ENCODE measurements at regions not wholly inside any gene's neighbourhood (a gene's known extent, or its start where the extent isn't known, plus 50 kb on each side); places are given as distances from the start of the nearest gene placed in this dataset.

DNA sequence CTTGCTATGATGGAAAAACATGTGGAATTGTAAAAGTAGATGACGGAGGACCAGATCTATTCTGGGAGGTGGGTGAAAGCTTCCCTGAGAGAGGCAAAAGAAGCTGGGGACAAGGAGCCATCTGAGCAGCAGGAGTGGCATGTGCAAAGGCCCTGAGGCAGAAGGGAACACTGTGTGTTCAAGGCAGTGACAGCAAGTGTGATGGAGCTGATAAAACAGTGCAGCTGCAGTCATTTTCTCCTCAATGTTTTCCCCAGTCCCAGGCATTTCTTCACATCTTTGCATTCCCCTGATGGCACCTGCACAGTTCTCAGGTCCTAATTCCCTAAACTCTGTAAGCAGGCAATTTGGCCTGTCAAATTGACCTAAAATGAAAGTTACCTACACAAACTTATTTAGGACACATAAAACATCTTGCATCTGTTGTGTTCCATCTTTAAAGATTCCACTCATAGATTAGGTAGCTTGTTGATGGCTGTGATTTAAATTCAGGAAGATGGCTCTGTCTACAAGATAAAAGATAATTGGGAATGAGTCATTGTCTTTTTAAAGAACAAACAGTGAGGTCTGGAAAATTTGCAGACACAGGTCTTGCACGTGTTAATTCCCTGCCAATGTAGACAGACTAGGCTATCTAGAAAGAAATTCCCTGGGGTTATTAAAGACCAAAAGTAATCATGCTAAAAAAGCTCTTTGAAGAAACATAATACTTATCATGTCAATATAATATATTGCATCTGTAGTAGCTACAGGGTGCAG lies 289.6 kb upstream of the SGCD start:
- Histone ChIP-seq H3K36me3 (ENCODE audit: insufficient read depth, low read length) (no peaks in the 10 kb centered on the region), H3K27ac (ENCODE audit: low read depth, low read length, poor library complexity, severe bottlenecking) (no peak overlapping the region), H3K79me2 (ENCODE audit: insufficient read depth, low read depth, low read length) (no peaks in the 10 kb centered on the region), H3K9me3 (ENCODE audit: low read length) (no peaks in the 10 kb centered on the region), H3K4me1 (ENCODE audit: insufficient read depth, low read length, poor library complexity, severe bottlenecking) (no peaks in the 10 kb centered on the region), H3K4me3 (ENCODE audit: low read depth, low read length, poor library complexity, severe bottlenecking) (no peak overlapping the region), H4K20me1 (ENCODE audit: insufficient read depth, low read length) (no peaks in the 10 kb centered on the region), H3K9me2 (ENCODE audit: insufficient read depth, low read length) (no peaks in the 10 kb centered on the region), H2AFZ (ENCODE audit: low read length) (no peak overlapping the region), H3K4me2 (ENCODE audit: low read length) (no peak overlapping the region)
- TF ChIP-seq, protein P1, sequence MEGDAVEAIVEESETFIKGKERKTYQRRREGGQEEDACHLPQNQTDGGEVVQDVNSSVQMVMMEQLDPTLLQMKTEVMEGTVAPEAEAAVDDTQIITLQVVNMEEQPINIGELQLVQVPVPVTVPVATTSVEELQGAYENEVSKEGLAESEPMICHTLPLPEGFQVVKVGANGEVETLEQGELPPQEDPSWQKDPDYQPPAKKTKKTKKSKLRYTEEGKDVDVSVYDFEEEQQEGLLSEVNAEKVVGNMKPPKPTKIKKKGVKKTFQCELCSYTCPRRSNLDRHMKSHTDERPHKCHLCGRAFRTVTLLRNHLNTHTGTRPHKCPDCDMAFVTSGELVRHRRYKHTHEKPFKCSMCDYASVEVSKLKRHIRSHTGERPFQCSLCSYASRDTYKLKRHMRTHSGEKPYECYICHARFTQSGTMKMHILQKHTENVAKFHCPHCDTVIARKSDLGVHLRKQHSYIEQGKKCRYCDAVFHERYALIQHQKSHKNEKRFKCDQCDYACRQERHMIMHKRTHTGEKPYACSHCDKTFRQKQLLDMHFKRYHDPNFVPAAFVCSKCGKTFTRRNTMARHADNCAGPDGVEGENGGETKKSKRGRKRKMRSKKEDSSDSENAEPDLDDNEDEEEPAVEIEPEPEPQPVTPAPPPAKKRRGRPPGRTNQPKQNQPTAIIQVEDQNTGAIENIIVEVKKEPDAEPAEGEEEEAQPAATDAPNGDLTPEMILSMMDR (conservative IDR thresholded peaks at IDR 0.05; ENCODE audit: low read length), result no peak
- TF ChIP-seq EZH2phosphoT487 (IDR thresholded peaks at IDR 0.05; ENCODE audit: borderline replicate concordance, low read depth, low read length), result no peak
- POLR2A ChIA-PET, result interaction anchor here (0.6 to 0.9 kb wide), 3 partner anchors 12 to 113 kb away, joined by 3 read pairs; no protein-coding TSS in a partner anchor
- intact Hi-C loops (cut with micrococcal nuclease; ENCODE audit: unreplicated experiment), result no loop called here
- CTCF ChIA-PET (ENCODE audit: unreplicated experiment), result no interaction called here
- DNase-seq (ENCODE audit: low spot score), result no peak
- BruUV-seq (replicated peaks), result no TSS peak

DNA sequence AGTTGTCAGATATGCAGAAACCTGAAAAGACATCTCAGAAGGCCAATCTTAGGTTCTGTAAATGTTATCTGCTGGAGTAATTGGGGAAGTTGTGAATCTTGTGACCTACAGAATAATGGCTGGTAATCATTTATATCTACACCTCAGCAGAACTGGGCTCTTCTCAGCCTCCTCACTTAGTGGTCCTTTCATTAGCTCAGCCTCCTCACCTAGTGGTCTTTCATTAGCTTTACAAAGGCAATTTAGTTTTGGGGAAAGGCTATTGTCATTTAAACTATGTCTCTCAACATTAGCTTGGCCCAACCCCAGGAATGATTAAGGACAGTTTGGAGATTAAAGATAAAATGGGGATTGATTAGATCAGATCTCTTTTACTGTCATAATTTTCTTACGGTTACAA lies 284.2 kb upstream of the SGCD start:
- no TSS peak for BruUV-seq (replicated peaks)

DNA sequence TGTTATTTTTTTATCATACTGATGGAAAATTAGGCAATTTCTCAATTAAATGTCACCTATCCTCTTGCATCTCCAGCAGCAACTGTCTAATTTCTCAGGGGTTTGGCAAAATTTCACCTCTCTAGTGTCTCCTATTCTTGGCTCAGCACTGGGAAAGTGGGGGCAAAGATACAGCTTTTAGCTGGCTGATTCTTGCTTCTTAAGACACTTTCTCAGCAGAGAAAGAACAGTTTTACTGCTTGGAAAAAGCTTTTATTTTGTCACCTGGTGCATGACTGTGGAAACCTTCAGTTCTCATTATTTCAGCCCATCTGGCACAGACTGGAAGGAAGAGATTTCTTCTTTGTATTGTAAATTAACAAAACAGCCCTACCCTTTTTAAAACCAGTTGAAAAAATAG lies 283.6 kb upstream of the SGCD start:
- no peak overlapping the region for H2AFZ ChIP-seq (ENCODE audit: low read length)
- no peaks in the 10 kb centered on the region for H3K36me3 ChIP-seq (ENCODE audit: insufficient read depth, low read length)
- no peak for TF ChIP-seq EZH2phosphoT487 (IDR thresholded peaks at IDR 0.05; ENCODE audit: borderline replicate concordance, low read depth, low read length)
- TF ChIP-seq, protein P1 (conservative IDR thresholded peaks at IDR 0.05; ENCODE audit: low read length), result no peak
- DNase-seq (ENCODE audit: low spot score), result no peak
- intact Hi-C loops (cut with micrococcal nuclease; ENCODE audit: unreplicated experiment), result no loop called here
- H3K9me2 ChIP-seq (ENCODE audit: insufficient read depth, low read length), result no peaks in the 10 kb centered on the region
- H3K4me3 ChIP-seq (ENCODE audit: low read depth, low read length, poor library complexity, severe bottlenecking), result no peak overlapping the region
- ChIA-PET CTCF (ENCODE audit: unreplicated experiment) (no interaction called here), POLR2A (no interaction called here)
- H3K4me2 ChIP-seq (ENCODE audit: low read length), result no peak overlapping the region
- no peaks in the 10 kb centered on the region for H4K20me1 ChIP-seq (ENCODE audit: insufficient read depth, low read length)
- H3K4me1 ChIP-seq (ENCODE audit: insufficient read depth, low read length, poor library complexity, severe bottlenecking), result no peaks in the 10 kb centered on the region
- H3K79me2 ChIP-seq (ENCODE audit: insufficient read depth, low read depth, low read length), result no peaks in the 10 kb centered on the region
- no TSS peak for BruUV-seq (replicated peaks)
- H3K27ac ChIP-seq (ENCODE audit: low read depth, low read length, poor library complexity, severe bottlenecking), result no peak overlapping the region
- H3K9me3 ChIP-seq (ENCODE audit: low read length), result no peaks in the 10 kb centered on the region

More for the DNA sequence above, 284.2 kb upstream of the SGCD start:
- DNase-seq (ENCODE audit: low spot score), result no peak
- no peaks in the 10 kb centered on the region for H3K9me3 ChIP-seq (ENCODE audit: low read length)
- no peak overlapping the region for H2AFZ ChIP-seq (ENCODE audit: low read length)
- H3K79me2 ChIP-seq (ENCODE audit: insufficient read depth, low read depth, low read length), result no peaks in the 10 kb centered on the region
- H3K9me2 ChIP-seq (ENCODE audit: insufficient read depth, low read length), result no peaks in the 10 kb centered on the region
- no peaks in the 10 kb centered on the region for H3K36me3 ChIP-seq (ENCODE audit: insufficient read depth, low read length)
- intact Hi-C loops (cut with micrococcal nuclease; ENCODE audit: unreplicated experiment), result no loop called here
- POLR2A ChIA-PET, result no interaction called here
- H3K27ac ChIP-seq (ENCODE audit: low read depth, low read length, poor library complexity, severe bottlenecking), result no peak overlapping the region
- no peak for TF ChIP-seq EZH2phosphoT487 (IDR thresholded peaks at IDR 0.05; ENCODE audit: borderline replicate concordance, low read depth, low read length)
- TF ChIP-seq, protein P1 (conservative IDR thresholded peaks at IDR 0.05; ENCODE audit: low read length), result no peak
- no peaks in the 10 kb centered on the region for H4K20me1 ChIP-seq (ENCODE audit: insufficient read depth, low read length)
- H3K4me1 ChIP-seq (ENCODE audit: insufficient read depth, low read length, poor library complexity, severe bottlenecking), result no peaks in the 10 kb centered on the region
- H3K4me3 ChIP-seq (ENCODE audit: low read depth, low read length, poor library complexity, severe bottlenecking), result no peak overlapping the region
- H3K4me2 ChIP-seq (ENCODE audit: low read length), result no peak overlapping the region
- CTCF ChIA-PET (ENCODE audit: unreplicated experiment), result no interaction called here
